ENCODE measurements at regions not wholly inside any gene's neighbourhood (a gene's known extent, or its start where the extent isn't known, plus 50 kb on each side); places are given as distances from the start of the nearest gene placed in this dataset.

DNA sequence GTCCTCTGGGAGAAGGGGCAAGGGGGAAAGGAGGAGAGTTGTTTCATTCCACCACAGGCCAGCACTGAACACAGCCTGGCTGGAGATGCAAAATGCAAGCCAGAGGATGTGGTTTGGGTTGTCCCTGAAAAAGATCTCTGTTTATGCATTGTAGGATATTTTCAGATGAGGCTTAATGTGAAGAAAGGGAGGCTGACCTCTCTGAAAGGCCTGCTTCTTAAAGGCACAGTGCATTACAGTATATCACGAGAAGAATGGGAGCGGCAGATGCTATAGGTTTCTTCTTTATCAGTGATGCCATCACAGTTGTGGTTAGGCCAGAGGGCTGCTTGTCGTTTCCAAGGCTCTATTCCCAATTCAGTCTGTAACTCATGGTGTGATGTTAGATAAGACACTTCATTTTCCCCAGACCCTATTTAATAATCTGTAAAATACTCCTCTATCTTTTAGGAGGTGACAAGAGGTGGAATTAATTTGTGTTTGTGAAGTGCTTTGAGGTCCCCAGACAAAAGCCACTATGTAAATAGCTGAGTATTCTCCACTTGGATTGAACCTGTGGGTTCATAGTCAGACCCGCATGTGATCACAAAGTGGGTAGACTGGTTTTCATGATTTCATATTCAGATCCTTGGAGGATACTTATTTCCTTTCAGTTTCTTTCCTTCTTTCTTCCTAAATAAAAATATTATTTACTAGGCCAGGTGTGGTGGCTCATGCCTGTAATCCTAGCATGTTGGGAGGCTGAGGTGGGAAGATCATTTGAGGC, 76.5 kb upstream of the WDR26 start:
- TF ChIP-seq CTCF (IDR thresholded peaks at IDR 0.05; ENCODE audit: poor library complexity, severe bottlenecking), result no peak
- no peak overlapping the region for H3K27ac ChIP-seq (ENCODE audit: poor library complexity, severe bottlenecking)
- no peak for DNase-seq (ENCODE audit: low spot score)

DNA sequence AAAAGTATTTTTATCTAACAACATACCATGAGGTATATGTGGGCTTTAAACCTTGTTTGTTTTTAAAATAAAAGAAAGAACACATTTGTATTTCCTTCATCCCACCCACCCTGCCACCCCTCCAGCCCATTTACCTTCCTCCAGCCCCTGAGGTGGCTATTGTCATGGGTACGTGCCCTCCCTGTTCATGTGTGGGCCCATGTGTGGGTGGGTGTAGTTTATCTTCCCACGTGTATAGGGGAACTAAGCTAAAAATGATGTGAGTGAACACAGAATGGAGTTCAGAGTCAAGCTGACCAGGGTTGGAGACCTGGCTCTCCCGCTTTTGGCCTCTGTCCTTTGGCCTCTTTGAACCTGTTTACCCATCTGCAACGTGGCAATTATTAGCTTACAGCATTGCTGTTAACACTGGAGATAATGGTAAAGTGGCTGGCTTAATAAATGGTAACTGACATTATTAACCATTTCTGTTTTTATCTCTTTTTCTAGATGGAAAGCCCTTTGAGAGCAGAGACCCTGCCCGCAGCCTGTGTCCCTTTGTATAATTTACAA, 78.1 kb upstream of the WDR26 start:
- no peak overlapping the region for H3K4me3 ChIP-seq (ENCODE audit: severe bottlenecking)
- ATAC-seq (ENCODE audit: low read depth) (no peak), DNase-seq (ENCODE audit: low spot score) (no peak)
- H3K9me3 ChIP-seq (ENCODE audit: severe bottlenecking), result no peaks in the 10 kb centered on the region
- H3K27me3 ChIP-seq (ENCODE audit: insufficient read depth, poor library complexity, severe bottlenecking), result no peaks in the 10 kb centered on the region
- no peaks in the 10 kb centered on the region for H3K36me3 ChIP-seq (ENCODE audit: low read depth)
- TF ChIP-seq CTCF (IDR thresholded peaks at IDR 0.05; ENCODE audit: poor library complexity, severe bottlenecking), result no peak
- H3K27ac ChIP-seq (ENCODE audit: poor library complexity, severe bottlenecking), result no peak overlapping the region
- no peaks in the 10 kb centered on the region for H3K4me1 ChIP-seq (ENCODE audit: insufficient read depth, poor library complexity, severe bottlenecking)

More for the DNA sequence above, 76.5 kb upstream of the WDR26 start:
- Histone ChIP-seq H3K4me3 (ENCODE audit: severe bottlenecking) (no peak overlapping the region), H3K9me3 (ENCODE audit: severe bottlenecking) (no peaks in the 10 kb centered on the region), H3K27me3 (ENCODE audit: insufficient read depth, poor library complexity, severe bottlenecking) (no peaks in the 10 kb centered on the region), H3K4me1 (ENCODE audit: insufficient read depth, poor library complexity, severe bottlenecking) (peaks cover 2% of the 10 kb centered on the region), H3K36me3 (ENCODE audit: low read depth) (no peaks in the 10 kb centered on the region)
- no peak for ATAC-seq (ENCODE audit: low read depth)

- H3K27me3 ChIP-seq (ENCODE audit: insufficient read depth, poor library complexity, severe bottlenecking), result no peaks in the 10 kb centered on the region
- H3K27ac ChIP-seq (ENCODE audit: poor library complexity, severe bottlenecking), result no peak overlapping the region
- no peaks in the 10 kb centered on the region for H3K9me3 ChIP-seq (ENCODE audit: severe bottlenecking)
- ATAC-seq (ENCODE audit: low read depth) (no peak), DNase-seq (ENCODE audit: low spot score) (no peak)
- no peaks in the 10 kb centered on the region for H3K36me3 ChIP-seq (ENCODE audit: low read depth)
- TF ChIP-seq CTCF (IDR thresholded peaks at IDR 0.05; ENCODE audit: poor library complexity, severe bottlenecking), result no peak
- H3K4me3 ChIP-seq (ENCODE audit: severe bottlenecking), result no peak overlapping the region
- no peaks in the 10 kb centered on the region for H3K4me1 ChIP-seq (ENCODE audit: insufficient read depth, poor library complexity, severe bottlenecking)
These were observed 78.8 kb upstream of the WDR26 start for GRCh38 chr1:224513383-224513782.

DNA sequence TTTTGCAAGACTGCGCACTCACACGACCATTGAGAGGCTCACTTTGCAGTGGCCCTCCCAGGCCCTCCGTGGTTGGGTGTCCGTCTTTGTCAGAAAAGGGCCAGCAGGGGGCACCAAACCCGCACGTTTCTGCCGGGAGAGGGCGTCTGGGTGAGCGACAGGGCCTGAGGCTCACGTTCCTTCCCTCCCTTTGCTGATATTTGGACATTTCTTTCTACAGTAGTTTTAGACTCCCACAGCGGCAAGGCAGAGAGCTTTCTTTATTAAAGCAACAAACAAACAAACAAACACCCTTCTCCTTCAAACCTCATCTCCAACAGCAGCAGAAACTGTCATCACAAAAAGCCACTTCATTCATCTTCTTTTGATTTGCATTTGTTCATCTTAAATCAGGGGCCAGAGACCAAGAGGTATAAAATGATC, 79.2 kb upstream of the WDR26 start:
- Histone ChIP-seq H3K36me3 (ENCODE audit: low read depth) (no peaks in the 10 kb centered on the region), H3K4me1 (ENCODE audit: insufficient read depth, poor library complexity, severe bottlenecking) (no peaks in the 10 kb centered on the region), H3K27ac (ENCODE audit: poor library complexity, severe bottlenecking) (no peak overlapping the region), H3K9me3 (ENCODE audit: severe bottlenecking) (no peaks in the 10 kb centered on the region), H3K4me3 (ENCODE audit: severe bottlenecking) (no peak overlapping the region), H3K27me3 (ENCODE audit: insufficient read depth, poor library complexity, severe bottlenecking) (no peaks in the 10 kb centered on the region)
- DNase-seq (ENCODE audit: low spot score) (peak; percentile 65), ATAC-seq (ENCODE audit: low read depth) (peak; percentile 93)
- TF ChIP-seq CTCF (IDR thresholded peaks at IDR 0.05; ENCODE audit: poor library complexity, severe bottlenecking), result peak; percentile 66

GRCh38 chr1:224517171-224517570, 82.6 kb upstream of the WDR26 start:
- H3K4me3 ChIP-seq (ENCODE audit: severe bottlenecking), result no peak overlapping the region
- no peak for TF ChIP-seq CTCF (IDR thresholded peaks at IDR 0.05; ENCODE audit: poor library complexity, severe bottlenecking)

More at GRCh38 chr1:224517171-224517570, 82.6 kb upstream of the WDR26 start:
- H3K27ac ChIP-seq (ENCODE audit: poor library complexity, severe bottlenecking), result no peak overlapping the region
- no peaks in the 10 kb centered on the region for H3K4me1 ChIP-seq (ENCODE audit: insufficient read depth, poor library complexity, severe bottlenecking)
- H3K9me3 ChIP-seq (ENCODE audit: severe bottlenecking), result no peaks in the 10 kb centered on the region
- no peaks in the 10 kb centered on the region for H3K27me3 ChIP-seq (ENCODE audit: insufficient read depth, poor library complexity, severe bottlenecking)
- no peaks in the 10 kb centered on the region for H3K36me3 ChIP-seq (ENCODE audit: low read depth)
- ATAC-seq (ENCODE audit: low read depth) (no peak), DNase-seq (ENCODE audit: low spot score) (no peak)

All from RWPE2 (cell line).